ENCODE measurements at regions not wholly inside any gene's neighbourhood (a gene's known extent, or its start where the extent isn't known, plus 50 kb on each side); places are given as distances from the start of the nearest gene placed in this dataset.

DNA sequence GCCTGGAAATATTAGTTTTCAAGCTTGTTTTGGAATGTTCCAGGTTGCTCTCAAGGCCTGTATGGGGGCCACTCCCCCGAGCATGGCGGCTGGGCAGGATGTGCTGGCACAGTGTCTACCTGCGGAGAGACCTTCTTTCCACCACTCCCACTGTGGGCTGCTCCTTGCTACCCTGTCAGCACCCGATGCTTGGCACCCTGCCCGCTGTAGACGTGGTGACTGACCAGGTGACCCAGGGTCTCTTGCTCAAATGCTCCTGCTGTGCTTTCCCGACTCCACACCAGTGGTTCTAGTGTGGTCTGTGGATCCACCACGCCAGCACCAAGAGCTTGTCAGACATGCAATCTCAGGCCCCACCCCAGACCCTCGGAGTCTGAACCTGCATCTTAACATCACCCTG, 213.3 kb downstream of the SH3BP4 start:
- DNase-seq (ENCODE audit: low read depth in 2 of 2, low spot score in 1 of 2) = no peak

DNA sequence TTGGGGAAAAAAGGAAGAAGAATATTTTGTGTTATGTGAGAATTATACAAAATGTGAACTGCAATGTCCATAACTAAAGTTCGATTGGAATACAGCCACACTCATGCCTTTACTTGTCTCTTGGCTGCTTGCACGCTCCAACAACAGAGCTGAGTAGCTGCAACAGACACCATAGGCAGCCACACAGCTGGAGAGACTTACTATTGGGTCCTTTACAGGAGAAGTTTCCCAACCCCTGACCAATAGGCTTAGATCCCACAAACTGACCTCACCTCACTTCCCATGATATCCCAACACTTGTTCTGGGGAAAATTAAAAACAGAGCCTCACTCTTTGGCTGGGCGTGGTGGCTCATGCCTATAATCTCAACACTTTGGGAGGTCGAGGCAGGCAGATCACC, 213.8 kb downstream of the SH3BP4 start:
- no peak for DNase-seq (ENCODE audit: low read depth in 2 of 2, low spot score in 1 of 2)

DNA sequence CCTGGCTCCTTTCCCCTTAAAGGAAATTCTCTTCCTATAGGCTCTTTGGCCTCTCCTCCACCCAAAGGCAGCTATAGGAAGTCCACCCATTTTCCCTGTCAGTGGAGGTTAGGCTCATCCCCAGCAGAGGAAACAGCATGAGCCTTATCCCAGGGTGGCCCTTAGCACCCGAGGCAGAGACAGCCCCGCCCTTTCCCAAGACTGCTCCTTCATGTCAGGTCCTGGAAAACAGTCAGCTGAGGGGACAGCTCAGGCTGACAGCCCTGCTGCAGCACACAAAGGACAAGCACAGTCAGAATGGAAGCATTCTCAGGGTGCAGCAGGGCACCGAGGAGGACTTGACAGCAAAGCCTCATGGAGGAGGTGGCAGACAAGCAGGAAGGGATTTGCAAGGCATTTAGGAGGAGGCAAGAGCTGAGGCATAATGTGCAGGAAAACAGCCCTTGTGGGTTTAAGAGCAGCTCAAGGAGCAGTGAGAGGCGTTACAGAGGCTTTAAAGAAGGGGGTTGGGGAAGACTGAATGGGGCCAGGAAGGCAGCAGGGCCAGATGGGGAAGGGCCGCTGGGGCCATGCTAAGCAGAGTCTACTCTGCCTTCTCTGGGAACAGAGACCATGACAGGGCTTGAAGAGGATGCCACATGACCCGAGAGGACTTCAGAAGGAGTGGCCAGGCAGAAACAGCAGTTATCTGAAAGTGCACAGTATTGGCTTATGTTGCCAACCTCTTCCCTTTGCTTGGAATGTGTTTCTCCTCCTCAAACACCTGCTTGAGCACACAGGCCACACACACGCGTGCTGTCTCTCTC, 216.6 kb downstream of the SH3BP4 start:
- DNase-seq (ENCODE audit: low read depth in 2 of 2, low spot score in 1 of 2) = no peak

DNA sequence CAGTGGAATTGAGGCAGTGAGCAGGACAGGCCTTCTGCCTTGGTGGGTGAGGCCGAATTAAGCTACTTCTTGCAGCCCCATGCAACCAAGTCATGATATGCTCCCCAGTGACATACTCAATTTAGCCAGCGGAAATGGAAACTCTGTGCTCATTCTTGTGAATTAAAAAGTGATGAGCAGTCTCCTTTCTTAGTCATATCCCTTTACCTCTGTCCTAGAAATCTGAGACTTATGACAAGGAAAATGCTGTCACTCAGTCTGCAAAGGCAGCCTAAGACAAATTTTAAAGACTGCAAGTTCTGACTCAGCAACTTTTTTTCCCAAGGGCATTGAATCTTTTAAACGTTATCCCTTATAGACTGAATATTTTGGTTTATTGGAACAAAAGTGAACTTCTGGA, 218.2 kb downstream of the SH3BP4 start:
- no peak for DNase-seq (ENCODE audit: low read depth in 2 of 2, low spot score in 1 of 2)

DNA sequence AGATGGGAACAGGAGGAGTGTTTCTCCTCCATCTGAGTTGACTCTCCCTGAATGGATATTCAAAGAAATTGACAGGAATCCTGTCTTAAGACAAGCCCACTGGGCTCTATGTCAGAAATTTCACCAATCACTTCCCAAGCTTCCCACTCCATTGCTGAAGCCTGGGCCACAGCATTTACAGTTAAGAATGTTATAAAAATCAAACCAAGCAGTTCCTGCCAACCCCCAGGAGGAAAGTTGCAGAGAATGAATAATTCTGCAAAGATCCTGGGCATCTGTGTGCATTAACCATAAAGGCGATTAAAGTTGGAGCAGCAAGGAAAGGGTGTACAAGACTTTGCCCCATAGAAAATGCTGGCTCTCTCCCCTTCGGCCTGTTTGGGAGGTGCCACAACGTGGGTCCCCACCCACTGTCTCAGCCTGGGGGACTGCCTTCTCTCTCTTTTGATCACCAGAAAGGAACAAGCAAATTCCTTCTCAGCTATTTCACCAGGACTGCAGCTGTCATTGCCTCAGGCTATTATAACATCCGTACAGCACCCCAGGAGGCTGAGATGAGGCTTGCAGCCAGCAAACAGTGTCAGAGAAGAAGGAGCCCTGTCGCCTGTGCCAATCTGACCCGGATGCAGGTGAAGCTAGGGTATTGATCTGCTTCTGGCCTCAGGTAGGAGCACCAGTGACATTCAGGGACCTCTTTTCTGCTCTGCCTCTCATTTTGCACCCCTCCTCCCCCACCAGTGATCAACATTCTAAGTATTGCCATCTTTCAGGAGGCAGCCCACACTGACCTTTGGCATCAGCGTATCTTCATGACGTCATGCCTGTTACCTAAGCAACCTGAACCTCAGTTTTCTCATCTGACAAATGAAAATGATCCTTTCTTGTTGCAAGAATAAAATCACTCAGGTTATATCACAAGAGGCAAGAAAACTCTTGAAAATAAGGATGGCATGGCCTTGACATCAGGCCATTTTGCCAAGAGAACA, 219.0 kb downstream of the SH3BP4 start:
- no peak for DNase-seq (ENCODE audit: low read depth in 2 of 2, low spot score in 1 of 2)

DNA sequence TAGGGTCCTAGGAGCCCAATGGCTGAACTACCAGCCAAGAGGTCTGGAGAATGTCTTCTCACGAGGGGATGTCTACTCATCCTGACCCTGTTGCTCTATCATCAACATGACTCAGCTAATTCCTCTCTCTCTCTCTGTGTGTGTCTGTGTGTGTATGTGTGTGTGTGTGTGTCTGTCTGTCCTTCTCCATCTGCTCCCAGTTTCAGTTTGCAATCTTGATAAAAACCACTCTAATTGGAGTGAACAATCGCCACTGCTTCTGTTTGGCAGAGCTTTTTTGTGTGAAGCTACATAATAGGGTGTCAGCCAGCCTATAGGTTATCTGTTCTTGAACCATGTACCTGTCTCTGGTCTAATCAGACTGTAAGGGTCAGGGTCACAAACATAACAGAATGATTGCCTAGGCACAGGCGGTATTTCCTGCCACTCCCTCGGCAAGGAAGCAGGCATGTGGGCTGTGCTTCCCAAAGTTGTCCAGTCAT, 219.8 kb downstream of the SH3BP4 start:
- no peak for DNase-seq (ENCODE audit: low read depth in 2 of 2, low spot score in 1 of 2)

DNA sequence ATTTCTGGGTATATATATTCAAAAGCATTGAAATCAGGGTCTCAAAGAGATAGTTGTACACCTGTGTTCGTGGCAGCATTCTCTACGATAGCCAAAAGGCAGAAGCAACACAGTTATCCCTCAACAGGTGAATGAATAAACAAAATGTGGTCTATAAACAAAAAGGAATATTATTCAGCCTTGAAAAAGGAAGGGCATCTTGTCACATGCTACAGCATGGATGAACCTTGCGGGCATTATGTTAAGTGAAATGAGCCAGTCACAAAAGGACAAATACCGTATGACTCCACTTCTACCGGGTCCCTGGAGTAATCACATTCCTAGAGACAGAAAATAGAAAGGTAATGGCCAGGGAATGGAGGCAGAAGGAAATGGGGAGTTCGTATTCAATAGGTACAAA, 228.8 kb downstream of the SH3BP4 start:
- DNase-seq (ENCODE audit: low read depth in 2 of 2, low spot score in 1 of 2) = no peak

DNA sequence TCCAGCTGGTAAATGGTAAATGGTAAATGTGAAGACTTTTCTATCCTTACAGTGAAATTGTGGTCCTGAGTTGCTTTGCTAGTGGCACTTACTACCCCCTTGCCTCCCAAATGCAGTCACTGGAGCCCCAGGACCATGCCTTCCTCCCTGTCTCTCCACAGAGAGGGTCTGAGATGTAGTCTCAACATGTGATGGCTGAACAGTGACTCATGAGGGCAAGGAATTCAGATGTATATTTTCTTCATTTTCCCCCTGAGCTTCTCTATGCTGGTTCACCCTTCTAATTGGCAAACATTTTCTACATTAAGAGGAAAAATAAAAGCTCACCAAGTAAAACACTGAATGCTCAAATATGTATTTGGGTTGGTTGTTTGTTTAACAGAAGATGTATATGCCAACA, 232.0 kb downstream of the SH3BP4 start:
- DNase-seq (ENCODE audit: low read depth in 2 of 2, low spot score in 1 of 2) = no peak

DNA sequence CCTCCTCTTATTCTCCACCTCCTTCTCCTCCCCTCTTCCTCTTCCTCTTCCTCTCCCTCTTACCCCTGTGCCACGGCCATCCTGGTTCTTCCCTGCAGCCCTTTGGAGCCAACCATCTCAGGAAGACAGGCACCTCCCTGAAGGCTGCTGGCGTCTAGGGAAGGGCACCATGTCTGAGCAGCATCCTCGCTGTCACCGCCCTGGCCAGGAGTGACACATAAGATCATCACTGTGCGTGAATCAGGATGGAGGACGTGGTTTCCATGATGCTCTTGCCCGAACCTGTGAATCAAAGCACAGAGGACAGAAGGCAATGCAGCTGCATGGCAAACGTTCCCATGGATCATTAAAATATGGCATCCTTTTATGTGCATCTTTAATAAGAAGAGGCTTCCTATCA, 236.0 kb downstream of the SH3BP4 start:
- no peak for DNase-seq (ENCODE audit: low read depth in 2 of 2, low spot score in 1 of 2)

DNA sequence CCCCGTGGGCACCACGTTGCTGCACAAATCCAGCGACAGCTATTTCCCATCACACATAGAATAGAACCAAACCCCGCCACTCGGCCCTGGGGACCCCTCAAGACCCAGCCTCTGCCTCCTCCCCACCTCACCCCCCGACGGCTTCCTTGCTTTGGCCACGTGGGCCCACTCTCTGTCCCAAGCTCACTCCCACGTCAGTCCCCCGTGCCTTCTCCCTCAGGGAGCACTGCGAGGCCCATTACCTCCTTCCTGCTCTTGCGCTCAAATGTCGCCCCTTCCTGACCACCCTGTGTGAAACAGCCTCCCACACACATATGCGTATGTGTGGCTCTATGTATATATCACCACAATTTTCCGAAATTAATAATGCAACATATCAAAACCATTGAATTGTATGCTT, 239.7 kb downstream of the SH3BP4 start:
- DNase-seq (ENCODE audit: low read depth in 2 of 2, low spot score in 1 of 2) = no peak

DNA sequence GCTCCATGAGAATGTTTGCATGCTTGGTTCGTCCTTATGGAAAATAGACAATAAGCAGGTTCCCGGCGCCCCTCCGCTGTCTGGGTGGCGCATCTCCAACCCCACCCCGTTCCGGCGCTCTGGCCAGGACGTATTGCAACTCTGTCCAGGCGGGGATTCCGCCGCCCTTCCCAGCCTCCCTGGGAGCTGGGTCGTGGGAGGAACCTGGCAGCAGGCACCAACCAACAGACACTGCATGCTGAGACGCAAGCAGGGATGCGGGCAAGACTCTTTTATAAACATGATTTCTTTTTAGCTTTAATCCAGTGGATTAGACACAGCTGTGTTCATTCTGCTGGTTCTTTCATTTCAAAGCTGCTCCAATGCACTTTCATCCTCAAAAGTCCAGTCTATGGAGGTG, 240.2 kb downstream of the SH3BP4 start:
- no peak for DNase-seq (ENCODE audit: low read depth in 2 of 2, low spot score in 1 of 2)

DNA sequence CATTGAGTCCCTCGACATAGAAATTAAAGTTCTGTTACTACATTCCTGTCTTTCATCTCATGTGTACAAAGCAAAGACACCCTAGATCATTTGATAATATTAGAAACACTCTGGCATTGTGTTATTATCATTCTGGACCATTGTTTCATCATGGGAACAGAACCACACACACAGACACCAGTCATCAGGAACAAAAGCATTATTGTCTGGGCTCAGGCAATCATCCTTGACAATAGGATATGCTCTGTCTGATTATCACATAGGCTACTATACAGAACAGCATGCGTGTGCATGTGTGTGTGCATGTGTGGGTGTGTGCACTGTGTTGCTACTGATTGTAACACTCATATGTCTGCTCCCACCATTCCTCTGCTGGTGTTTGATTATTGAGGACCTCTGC, 242.5 kb downstream of the SH3BP4 start:
- DNase-seq (ENCODE audit: low read depth in 2 of 2, low spot score in 1 of 2) = no peak

DNA sequence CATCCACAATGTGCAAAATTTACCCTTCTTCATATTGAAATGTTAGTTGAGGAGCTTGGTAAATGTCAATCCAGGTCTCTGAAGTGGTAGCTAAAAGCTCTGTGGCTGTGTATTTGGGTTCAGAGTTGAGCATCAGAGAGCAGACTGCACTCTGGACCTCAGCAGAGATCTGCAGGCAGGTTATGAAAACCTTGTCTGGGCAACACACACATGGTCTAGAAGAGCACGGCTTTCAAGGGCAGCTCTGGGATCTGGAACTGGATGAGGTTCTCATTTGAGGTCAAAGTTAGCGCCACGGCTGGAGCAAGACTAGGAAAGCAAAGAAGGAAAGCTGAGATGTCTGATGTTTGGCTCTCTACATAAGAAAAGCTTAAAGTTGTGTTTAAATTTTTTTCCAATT, 243.0 kb downstream of the SH3BP4 start:
- DNase-seq (ENCODE audit: low read depth in 2 of 2, low spot score in 1 of 2) = no peak

DNA sequence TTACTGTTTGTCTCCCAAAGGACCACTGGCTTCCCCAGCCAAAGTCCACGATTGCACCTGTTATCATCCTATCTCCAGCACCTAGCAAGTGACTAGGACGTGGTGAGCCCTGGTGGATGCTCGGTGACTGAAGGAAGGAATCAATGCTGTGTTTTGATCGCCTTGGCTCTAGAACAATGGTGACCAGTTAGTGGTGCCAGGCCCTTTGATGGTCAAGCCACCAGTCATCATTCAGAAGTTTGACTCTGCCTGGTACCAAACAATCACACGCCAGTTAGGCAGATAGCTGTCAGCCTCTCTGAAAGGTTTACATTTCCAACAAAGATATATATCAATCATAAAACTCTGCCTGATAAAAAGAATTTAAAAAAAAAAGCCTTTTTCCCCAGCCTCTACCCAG, 244.1 kb downstream of the SH3BP4 start:
- no peak for DNase-seq (ENCODE audit: low read depth in 2 of 2, low spot score in 1 of 2)

DNA sequence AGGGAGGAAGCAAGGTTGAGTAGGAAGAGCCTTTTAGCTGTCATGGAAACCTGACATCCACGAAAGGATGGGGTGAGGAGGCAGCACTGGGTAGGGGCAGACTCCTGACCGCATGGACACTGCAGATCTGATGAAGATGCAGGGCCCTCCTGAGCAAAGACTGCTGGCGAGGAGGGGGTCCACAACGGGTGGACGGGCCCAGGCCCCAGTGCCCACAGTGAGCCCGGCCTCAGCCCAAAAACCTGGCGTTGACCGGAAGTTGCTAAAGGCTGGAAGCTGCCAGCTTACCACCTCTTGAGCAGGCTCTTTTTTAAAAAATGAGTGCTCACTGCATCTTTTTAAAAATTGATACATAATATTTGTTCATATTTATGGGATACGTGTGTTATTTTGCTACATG, 247.3 kb downstream of the SH3BP4 start:
- no peak for DNase-seq (ENCODE audit: low read depth in 2 of 2, low spot score in 1 of 2)

DNA sequence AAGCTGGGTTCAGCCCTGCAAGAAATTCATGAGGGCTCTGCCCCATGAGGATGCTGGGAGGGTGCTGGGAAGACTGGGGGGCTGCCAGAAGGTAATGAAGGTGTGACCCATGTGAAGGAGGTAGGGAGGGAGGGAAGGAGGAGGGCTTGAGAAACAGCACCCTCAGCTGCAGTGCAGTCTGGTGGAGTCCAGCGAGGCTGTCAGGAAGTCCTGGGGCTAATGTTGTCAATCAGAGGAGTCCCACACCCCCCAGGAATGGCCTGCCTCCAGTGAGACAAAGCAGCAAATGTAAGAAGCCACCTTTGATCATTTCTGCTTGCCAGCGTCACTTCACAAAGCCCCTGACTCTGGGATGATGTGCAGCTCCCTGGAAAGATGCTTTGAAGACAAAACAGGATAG, 248.4 kb downstream of the SH3BP4 start:
- no peak for DNase-seq (ENCODE audit: low read depth in 2 of 2, low spot score in 1 of 2)

DNA sequence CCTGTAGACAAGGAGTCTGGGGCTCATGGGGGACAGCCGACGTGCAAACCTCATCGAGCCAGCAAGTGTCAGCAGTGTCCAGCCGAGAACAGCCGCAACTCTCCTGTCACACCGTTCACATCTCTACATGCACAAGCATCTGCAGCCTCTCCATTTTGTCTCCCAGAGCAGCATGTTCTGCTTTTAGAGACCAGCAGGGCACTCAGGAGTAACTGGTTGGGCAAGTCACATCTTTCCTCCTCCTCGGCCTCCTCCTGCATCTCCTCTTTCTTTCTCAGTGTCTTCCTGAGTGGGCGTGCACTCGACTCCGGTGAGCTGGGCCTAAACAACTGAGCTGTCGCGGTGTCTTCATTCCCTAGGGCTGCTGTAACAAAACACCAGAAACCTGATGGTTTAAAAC, 249.9 kb downstream of the SH3BP4 start:
- DNase-seq (ENCODE audit: low read depth in 2 of 2, low spot score in 1 of 2) = no peak

DNA sequence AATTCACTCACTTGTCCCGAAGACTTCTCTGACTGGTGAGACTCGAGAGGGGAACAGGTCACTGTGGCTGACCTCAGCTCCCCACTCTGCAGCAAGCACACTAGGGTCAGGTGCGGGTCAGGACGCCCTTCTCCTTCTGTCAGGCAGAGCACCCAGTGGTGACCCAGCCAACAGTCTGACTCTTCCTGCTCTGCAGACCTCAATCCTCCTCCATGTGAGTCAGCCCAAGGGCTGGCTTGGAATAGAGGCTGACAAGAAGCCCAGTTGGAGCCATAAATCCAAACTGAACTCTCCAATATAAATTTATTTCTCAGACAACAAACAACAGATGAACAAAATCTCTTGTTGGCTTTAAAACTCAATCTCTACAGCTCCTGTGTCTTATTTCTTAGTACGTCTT, 253.1 kb downstream of the SH3BP4 start:
- DNase-seq (ENCODE audit: low read depth in 2 of 2, low spot score in 1 of 2) = no peak

DNA sequence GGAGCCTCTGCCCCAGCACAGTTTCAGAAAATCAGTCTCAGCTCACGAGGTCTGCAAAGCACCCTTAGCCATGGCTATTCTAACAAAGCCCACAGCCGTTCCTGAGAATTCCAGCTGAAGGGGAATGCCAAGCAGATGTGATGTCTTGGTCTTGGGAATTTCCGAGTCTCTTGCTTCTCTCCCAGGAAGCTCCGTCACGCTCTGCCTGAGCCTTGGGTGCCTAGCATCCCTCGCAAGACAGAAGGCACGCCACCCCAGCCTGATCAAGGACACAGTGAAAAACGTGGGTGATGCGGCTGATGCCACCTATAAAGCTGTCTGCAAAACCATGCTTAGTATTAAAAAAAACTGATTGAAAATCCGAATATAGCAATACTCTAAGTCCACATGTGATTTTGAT, 254.6 kb downstream of the SH3BP4 start:
- DNase-seq (ENCODE audit: low read depth in 2 of 2, low spot score in 1 of 2) = no peak

DNA sequence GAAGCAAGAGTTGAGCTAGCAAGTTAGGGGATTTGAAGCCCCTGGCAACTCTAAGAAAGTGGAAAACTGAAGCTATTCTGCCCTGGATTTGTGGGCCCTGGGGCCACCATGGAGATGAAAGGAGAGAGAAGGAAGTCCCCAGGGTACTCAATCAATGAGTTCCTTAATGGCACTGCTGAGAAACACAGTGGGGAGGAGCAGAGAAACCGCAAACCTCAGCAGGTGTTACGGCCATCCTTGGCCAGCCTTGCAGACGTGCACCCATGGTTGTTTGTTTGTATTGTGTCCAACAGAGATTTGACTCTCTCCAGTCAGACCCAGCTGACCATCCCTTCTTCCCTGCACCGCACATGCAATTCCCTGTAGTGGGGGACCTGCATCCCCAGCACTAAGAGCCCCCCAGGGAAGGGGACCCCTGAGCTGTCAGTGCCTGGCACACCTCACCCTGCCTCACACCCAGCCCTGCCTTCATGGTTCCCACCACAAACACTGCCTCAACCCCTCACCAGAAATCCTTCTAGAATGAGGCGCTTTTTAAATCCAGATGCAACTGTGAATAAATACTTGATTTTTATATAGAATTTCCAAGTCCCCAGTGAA, 255.3 kb downstream of the SH3BP4 start:
- DNase-seq (ENCODE audit: low read depth in 2 of 2, low spot score in 1 of 2) = no peak

DNA sequence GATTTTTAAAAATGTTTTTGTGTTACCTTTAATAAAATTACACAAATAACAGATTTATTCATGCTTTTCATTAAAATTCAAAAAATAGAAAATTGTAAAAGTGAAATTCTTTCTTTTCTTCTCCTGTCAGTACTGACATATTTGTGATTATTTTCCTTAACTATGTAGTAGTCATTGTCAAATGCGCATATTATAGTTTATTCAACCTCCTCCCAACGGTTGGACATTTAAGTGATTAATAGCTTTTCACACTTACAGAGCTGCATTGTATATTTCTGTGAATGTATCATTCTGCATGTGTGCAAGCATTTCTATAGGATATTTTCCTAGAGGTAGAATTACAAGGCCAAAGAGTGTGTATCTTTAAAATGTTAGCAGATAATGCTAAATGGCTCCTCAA, 259.2 kb downstream of the SH3BP4 start:
- no peak for DNase-seq (ENCODE audit: low read depth in 2 of 2, low spot score in 1 of 2)
